HepG2 (cell line): ENCODE measurements at regions not wholly inside any gene's neighbourhood (a gene's known extent, or its start where the extent isn't known, plus 50 kb on each side); places are given as distances from the start of the nearest gene placed in this dataset.

Experiments used
- ASH2L ChIP-seq: fragments of 300-600, 200-600 bp; sonication (generic); IDR thresholded peaks from 2 replicates; pipeline ENCODE4 v1.7.0; 2017; ENCODE audit warnings: low read depth, mild to moderate bottlenecking, moderate library complexity, mixed read lengths, low read length; ENCODE audit not compliant: insufficient read length
- BCL6 ChIP-seq: IDR thresholded peaks from 2 replicates; pipeline ENCODE4 v1.6.1; 2016; ENCODE audit warnings: missing genetic modification reagents, missing compliant biosample characterization
- CHD2 ChIP-seq: IDR thresholded peaks from 2 replicates; pipeline ENCODE4 v1.6.1; 2011; ENCODE audit warnings: low read depth, low read length, improper control_type of control experiment
- KDM3A ChIP-seq: IDR thresholded peaks from 2 replicates; pipeline ENCODE4 v1.6.1; 2018; ENCODE audit warnings: low read depth, missing compliant biosample characterization
- KDM6A ChIP-seq: IDR thresholded peaks from 2 replicates; pipeline ENCODE4 v1.6.1; 2016; ENCODE audit warnings: low read depth
- KLF13 ChIP-seq: sonication (generic); formaldehyde crosslinking; IDR thresholded peaks from 2 replicates; pipeline ENCODE4 v1.4.0; 2020; ENCODE audit warnings: mild to moderate bottlenecking, missing genetic modification reagents
- KLF16 ChIP-seq, 2 experiments: sonication (generic) in 1 of 2; formaldehyde crosslinking in 1 of 2; IDR thresholded peaks; 2 replicates each; pipeline versions ENCODE4 v1.6.1 to v1.8.0; 2016 to 2023; ENCODE audit warnings: missing genetic modification reagents in 2 of 2, missing compliant biosample characterization in 1 of 2
- KLF6 ChIP-seq: IDR thresholded peaks from 2 replicates; pipeline ENCODE4 v1.8.0; 2016; ENCODE audit warnings: missing biosample characterization, missing genetic modification reagents
- MED8 ChIP-seq: sonication (generic); formaldehyde crosslinking; IDR thresholded peaks from 2 replicates; pipeline ENCODE4 v1.8.1; 2023; ENCODE audit warnings: mild to moderate bottlenecking, missing genetic modification reagents; ENCODE audit not compliant: insufficient replicate concordance
- NCOA1 ChIP-seq: sonication (generic); formaldehyde crosslinking; IDR thresholded peaks from 2 replicates; pipeline ENCODE4 v1.9.0; 2021; ENCODE audit warnings: missing genetic modification reagents
- REXO4 ChIP-seq: sonication (generic); formaldehyde crosslinking; IDR thresholded peaks from 2 replicates; pipeline ENCODE4 v1.8.0; 2022; ENCODE audit warnings: missing genetic modification reagents, mild to moderate bottlenecking, borderline replicate concordance
- SRF ChIP-seq: IDR thresholded peaks from 2 replicates; pipeline ENCODE4 v1.6.1; 2011; ENCODE audit warnings: mild to moderate bottlenecking, low read depth, low read length, moderate library complexity
- TEAD2 ChIP-seq: sonication (generic); formaldehyde crosslinking; IDR thresholded peaks from 2 replicates; pipeline ENCODE4 v1.9.0; 2021; ENCODE audit warnings: missing genetic modification reagents
- TFDP2 ChIP-seq: sonication (generic); formaldehyde crosslinking; IDR thresholded peaks from 2 replicates; pipeline ENCODE4 v1.4.0; 2020; ENCODE audit warnings: missing genetic modification reagents
- TP53 ChIP-seq: sonication (generic); formaldehyde crosslinking; conservative IDR thresholded peaks from 2 replicates; pipeline ENCODE4 v1.4.0; 2020; ENCODE audit warnings: missing genetic modification reagents
- U2AF2 ChIP-seq: fragments of 200-400 bp; formaldehyde crosslinking; IDR thresholded peaks from 2 replicates; pipeline ENCODE4 v1.6.1; 2017; ENCODE audit warnings: low read depth, mild to moderate bottlenecking, low read length
- YY1 ChIP-seq: IDR thresholded peaks from 2 replicates; pipeline ENCODE4 v1.6.1; 2011; ENCODE audit warnings: low read length, low read depth, moderate library complexity, mild to moderate bottlenecking; ENCODE audit not compliant: insufficient read depth, insufficient replicate concordance
- ZNF124 ChIP-seq: sonication (generic); formaldehyde crosslinking; IDR thresholded peaks from 2 replicates; pipeline ENCODE4 v1.4.0; 2020; ENCODE audit warnings: missing genetic modification reagents
- ZNF292 ChIP-seq: sonication (generic); formaldehyde crosslinking; IDR thresholded peaks from 2 replicates; pipeline ENCODE4 v1.8.1; 2022; ENCODE audit warnings: mild to moderate bottlenecking, low read depth, missing genetic modification reagents, borderline replicate concordance
- ZNF556 ChIP-seq: sonication (generic); formaldehyde crosslinking; IDR thresholded peaks from 2 replicates; pipeline ENCODE4 v1.4.0; 2020; ENCODE audit warnings: mild to moderate bottlenecking, missing genetic modification reagents, borderline replicate concordance
- ZNF619 ChIP-seq: sonication (generic); formaldehyde crosslinking; IDR thresholded peaks from 2 replicates; pipeline ENCODE4 v1.4.0; 2020; ENCODE audit warnings: mild to moderate bottlenecking, missing genetic modification reagents
- ZNF670 ChIP-seq: sonication (generic); formaldehyde crosslinking; IDR thresholded peaks from 2 replicates; pipeline ENCODE4 v1.8.0; 2022; ENCODE audit warnings: mild to moderate bottlenecking, missing genetic modification reagents, borderline replicate concordance
- ZNF878 ChIP-seq: sonication (generic); formaldehyde crosslinking; IDR thresholded peaks from 2 replicates; pipeline ENCODE4 v1.8.1; 2023; ENCODE audit warnings: mild to moderate bottlenecking, missing genetic modification reagents, moderate library complexity
- TF ChIP-seq, protein P1 (sequence below): sonication (generic); formaldehyde crosslinking; IDR thresholded peaks from 2 replicates; pipeline ENCODE4 v1.4.0; 2020; ENCODE audit warnings: missing genetic modification reagents
- TF ChIP-seq, protein P2 (sequence below): sonication (generic); formaldehyde crosslinking; IDR thresholded peaks from 2 replicates; pipeline ENCODE4 v1.5.0; 2020; ENCODE audit warnings: missing genetic modification reagents
- TF ChIP-seq, protein P3 (sequence below): sonication (generic); formaldehyde crosslinking; IDR thresholded peaks from 2 replicates; pipeline ENCODE4 v1.5.1; 2020; ENCODE audit warnings: mild to moderate bottlenecking, missing genetic modification reagents, moderate library complexity

DNA sequence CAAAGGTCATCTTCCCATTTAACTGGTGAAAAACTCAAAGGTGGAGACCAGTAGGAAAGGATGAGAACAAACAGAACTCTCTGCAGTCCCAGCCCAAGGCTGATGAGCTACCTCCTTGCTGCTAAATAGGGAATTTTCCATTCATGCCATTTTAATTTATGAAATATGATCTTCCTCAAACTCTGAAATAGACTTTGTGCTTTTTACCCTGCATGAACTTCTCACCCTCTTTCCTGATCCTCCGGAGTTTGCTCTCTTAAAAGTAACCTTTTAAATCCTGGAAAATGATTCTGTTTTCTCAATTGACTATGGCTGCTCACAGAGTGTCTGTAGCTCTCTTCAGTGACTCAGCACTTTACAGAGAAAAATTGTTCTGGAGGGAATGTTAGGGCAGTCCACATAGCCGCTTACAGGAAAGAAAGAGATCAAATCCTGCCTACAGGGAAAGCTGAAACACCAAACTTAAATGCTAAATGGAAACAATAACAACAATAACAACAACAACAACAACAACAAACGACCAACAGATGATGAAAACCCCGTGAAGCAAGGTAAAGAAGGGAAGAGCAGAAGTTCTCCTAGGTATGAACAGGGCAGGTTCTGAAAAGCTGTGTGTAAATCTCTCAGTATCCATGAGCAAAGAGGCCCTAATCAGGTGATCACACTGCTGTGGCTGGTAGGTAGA lies 79.8 kb upstream of the SESTD1 start (continued):
- TF ChIP-seq ZNF556 (CRISPR knock-in tag), result no peak
- no peak for TF ChIP-seq TP53 (CRISPR knock-in tag)
- peak; percentile 64; the same call in 1 of the 2 replicates for TF ChIP-seq KDM6A (CRISPR knock-in tag)
- TF ChIP-seq TFDP2 (CRISPR knock-in tag), result no peak
- TF ChIP-seq KLF13 (CRISPR knock-in tag), result no peak
- TF ChIP-seq U2AF2, result no peak
- peak; percentile 74 for TF ChIP-seq YY1
- TF ChIP-seq ZNF619 (CRISPR knock-in tag), result no peak
- TF ChIP-seq, protein P1, sequence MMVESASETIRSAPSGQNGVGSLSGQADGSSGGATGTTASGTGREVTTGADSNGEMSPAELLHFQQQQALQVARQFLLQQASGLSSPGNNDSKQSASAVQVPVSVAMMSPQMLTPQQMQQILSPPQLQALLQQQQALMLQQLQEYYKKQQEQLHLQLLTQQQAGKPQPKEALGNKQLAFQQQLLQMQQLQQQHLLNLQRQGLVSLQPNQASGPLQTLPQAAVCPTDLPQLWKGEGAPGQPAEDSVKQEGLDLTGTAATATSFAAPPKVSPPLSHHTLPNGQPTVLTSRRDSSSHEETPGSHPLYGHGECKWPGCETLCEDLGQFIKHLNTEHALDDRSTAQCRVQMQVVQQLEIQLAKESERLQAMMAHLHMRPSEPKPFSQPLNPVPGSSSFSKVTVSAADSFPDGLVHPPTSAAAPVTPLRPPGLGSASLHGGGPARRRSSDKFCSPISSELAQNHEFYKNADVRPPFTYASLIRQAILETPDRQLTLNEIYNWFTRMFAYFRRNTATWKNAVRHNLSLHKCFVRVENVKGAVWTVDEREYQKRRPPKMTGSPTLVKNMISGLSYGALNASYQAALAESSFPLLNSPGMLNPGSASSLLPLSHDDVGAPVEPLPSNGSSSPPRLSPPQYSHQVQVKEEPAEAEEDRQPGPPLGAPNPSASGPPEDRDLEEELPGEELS (CRISPR knock-in tag), result 0 out of 2 replicates have a peak, but pooled peaks have one; percentile 31
- TF ChIP-seq ZNF878 (CRISPR knock-in tag), result 0 out of 2 replicates have a peak, but pooled peaks have one; percentile 87
- no peak for TF ChIP-seq KDM3A (CRISPR knock-in tag)
- TF ChIP-seq ZNF292 (CRISPR knock-in tag), result peak; percentile 18; the same call in 1 of the 2 replicates
- TF ChIP-seq SRF, result peak; percentile 12; the same call in 1 of the 2 replicates
- TF ChIP-seq, protein P2, sequence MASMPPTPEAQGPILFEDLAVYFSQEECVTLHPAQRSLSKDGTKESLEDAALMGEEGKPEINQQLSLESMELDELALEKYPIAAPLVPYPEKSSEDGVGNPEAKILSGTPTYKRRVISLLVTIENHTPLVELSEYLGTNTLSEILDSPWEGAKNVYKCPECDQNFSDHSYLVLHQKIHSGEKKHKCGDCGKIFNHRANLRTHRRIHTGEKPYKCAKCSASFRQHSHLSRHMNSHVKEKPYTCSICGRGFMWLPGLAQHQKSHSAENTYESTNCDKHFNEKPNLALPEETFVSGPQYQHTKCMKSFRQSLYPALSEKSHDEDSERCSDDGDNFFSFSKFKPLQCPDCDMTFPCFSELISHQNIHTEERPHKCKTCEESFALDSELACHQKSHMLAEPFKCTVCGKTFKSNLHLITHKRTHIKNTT (CRISPR knock-in tag), result no peak
- no peak for TF ChIP-seq REXO4 (CRISPR knock-in tag)
- TF ChIP-seq KLF6, result no peak; the same call in 1 of the 2 replicates
- no peak for TF ChIP-seq ZNF670 (CRISPR knock-in tag)
- peak; percentile 66; the same call in 1 of the 2 replicates for TF ChIP-seq BCL6
- TF ChIP-seq KLF16 (CRISPR knock-in tag; IDR thresholded peaks at IDR 0.05), result 0 out of 4 replicates have a peak, but pooled peaks of 1 of the 2 experiments have one; percentile 54
- TF ChIP-seq, protein P3, sequence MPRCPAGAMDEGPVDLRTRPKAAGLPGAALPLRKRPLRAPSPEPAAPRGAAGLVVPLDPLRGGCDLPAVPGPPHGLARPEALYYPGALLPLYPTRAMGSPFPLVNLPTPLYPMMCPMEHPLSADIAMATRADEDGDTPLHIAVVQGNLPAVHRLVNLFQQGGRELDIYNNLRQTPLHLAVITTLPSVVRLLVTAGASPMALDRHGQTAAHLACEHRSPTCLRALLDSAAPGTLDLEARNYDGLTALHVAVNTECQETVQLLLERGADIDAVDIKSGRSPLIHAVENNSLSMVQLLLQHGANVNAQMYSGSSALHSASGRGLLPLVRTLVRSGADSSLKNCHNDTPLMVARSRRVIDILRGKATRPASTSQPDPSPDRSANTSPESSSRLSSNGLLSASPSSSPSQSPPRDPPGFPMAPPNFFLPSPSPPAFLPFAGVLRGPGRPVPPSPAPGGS (CRISPR knock-in tag), result no peak
- peak; percentile 49 for TF ChIP-seq MED8
- TF ChIP-seq TEAD2 (CRISPR knock-in tag), result no peak
- TF ChIP-seq ZNF124 (CRISPR knock-in tag), result 0 out of 2 replicates have a peak, but pooled peaks have one; percentile 24
- TF ChIP-seq NCOA1 (CRISPR knock-in tag), result no peak
- peak; percentile 79 for TF ChIP-seq ASH2L
- TF ChIP-seq CHD2, result no peak
